ENCODE measurements at regions not wholly inside any gene's neighbourhood (a gene's known extent, or its start where the extent isn't known, plus 50 kb on each side); places are given as distances from the start of the nearest gene placed in this dataset.

GRCh38 chr22:34534101-34534500, 531.9 kb upstream of the ISX start:
- Histone ChIP-seq H3K4me3 (no peak overlapping the region), H3K27ac (replicated peaks) (no peak overlapping the region), H3K27me3 (ENCODE audit: low read depth) (peaks cover 22% of the 10 kb centered on the region), H3K36me3 (no peaks in the 10 kb centered on the region), H3K9me3 (replicated peaks) (peaks cover 11% of the 10 kb centered on the region), H3K4me1 (no peaks in the 10 kb centered on the region)
- no peak for DNase-seq
- intact Hi-C loops (cut with micrococcal nuclease), result no loop called here
- TF ChIP-seq CTCF (IDR thresholded peaks at IDR 0.05; ENCODE audit: borderline replicate concordance), result no peak

GRCh38 chr22:34567367-34567766, 498.6 kb upstream of the ISX start:
- Histone ChIP-seq H3K27me3 (ENCODE audit: low read depth) (peaks cover 4% of the 10 kb centered on the region), H3K36me3 (no peaks in the 10 kb centered on the region), H3K27ac (replicated peaks) (no peak overlapping the region), H3K4me3 (no peak overlapping the region), H3K4me1 (no peaks in the 10 kb centered on the region), H3K9me3 (replicated peaks) (no peaks in the 10 kb centered on the region)
- DNase-seq, result no peak
- intact Hi-C loops (cut with micrococcal nuclease), result no loop called here
- TF ChIP-seq CTCF (IDR thresholded peaks at IDR 0.05; ENCODE audit: borderline replicate concordance), result no peak

- no peak overlapping the region for H3K27ac ChIP-seq (replicated peaks)
- DNase-seq, result no peak
- no peak for TF ChIP-seq CTCF (IDR thresholded peaks at IDR 0.05; ENCODE audit: borderline replicate concordance)
- no peaks in the 10 kb centered on the region for H3K4me1 ChIP-seq
- intact Hi-C loops (cut with micrococcal nuclease), result no loop called here
- H3K36me3 ChIP-seq, result no peaks in the 10 kb centered on the region
- H3K27me3 ChIP-seq (ENCODE audit: low read depth), result no peaks in the 10 kb centered on the region
- peaks cover 9% of the 10 kb centered on the region for H3K9me3 ChIP-seq (replicated peaks)
- H3K4me3 ChIP-seq, result no peak overlapping the region
Observed at GRCh38 chr22:34570408-34570807, 495.6 kb upstream of the ISX start.

- no peak for DNase-seq
- Histone ChIP-seq H3K27ac (replicated peaks) (no peak overlapping the region), H3K4me3 (no peak overlapping the region), H3K36me3 (no peaks in the 10 kb centered on the region), H3K9me3 (replicated peaks) (peaks cover 8% of the 10 kb centered on the region), H3K27me3 (ENCODE audit: low read depth) (peaks cover 36% of the 10 kb centered on the region), H3K4me1 (no peaks in the 10 kb centered on the region)
- intact Hi-C loops (cut with micrococcal nuclease), result no loop called here
- TF ChIP-seq CTCF (IDR thresholded peaks at IDR 0.05; ENCODE audit: borderline replicate concordance), result no peak
Observed at GRCh38 chr22:34579519-34579918, 486.4 kb upstream of the ISX start.

- no peak for TF ChIP-seq CTCF (IDR thresholded peaks at IDR 0.05; ENCODE audit: borderline replicate concordance)
- H3K36me3 ChIP-seq, result no peaks in the 10 kb centered on the region
- H3K27ac ChIP-seq (replicated peaks), result no peak overlapping the region
- H3K4me1 ChIP-seq, result no peaks in the 10 kb centered on the region
- no peak overlapping the region for H3K4me3 ChIP-seq
- intact Hi-C loops (cut with micrococcal nuclease), result no loop called here
- DNase-seq, result no peak
- H3K27me3 ChIP-seq (ENCODE audit: low read depth), result peaks cover 57% of the 10 kb centered on the region
- H3K9me3 ChIP-seq (replicated peaks), result no peaks in the 10 kb centered on the region
Observed at GRCh38 chr22:34587357-34588356, 478.3 kb upstream of the ISX start.

Measured in left ventricle myocardium inferior (tissue), 1 donor.